Activated effector memory CD4-positive, alpha-beta T cell treated with Interleukin-2 at 50 U/mL for 16 hours (primary cell): ENCODE measurements at regions not wholly inside any gene's neighbourhood (a gene's known extent, or its start where the extent isn't known, plus 50 kb on each side); places are given as distances from the start of the nearest gene placed in this dataset.
"Not testable (repeated sequence)": the region's sequence is repeated elsewhere in the genome, so short reads cannot be mapped to it uniquely, and the experiment has no call there.

Source experiments
- DNase-seq: peaks from one replicate; pipeline ENCODE4 v3.0.0-alpha.2; 2020

DNA sequence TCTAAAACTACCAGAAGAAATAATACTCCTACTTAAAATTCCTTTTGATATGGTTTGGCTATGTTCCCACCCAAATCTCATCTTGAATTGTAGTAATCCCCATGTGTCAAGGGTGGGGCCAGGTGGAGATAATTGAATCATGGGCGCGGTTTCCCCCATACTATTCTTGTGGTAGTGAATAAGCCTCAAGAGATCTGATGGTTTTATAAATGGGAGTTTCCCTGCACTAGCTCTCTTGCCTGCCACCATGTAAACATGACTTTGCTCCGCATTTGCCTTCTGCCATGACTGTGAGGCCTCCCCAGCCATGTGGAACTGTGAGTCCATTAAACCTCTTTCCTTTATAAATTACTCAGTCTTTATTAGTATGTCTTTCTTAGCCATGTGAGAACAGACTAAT, 390.5 kb downstream of the CHSY3 start:
- DNase-seq: not testable (repeated sequence)

DNA sequence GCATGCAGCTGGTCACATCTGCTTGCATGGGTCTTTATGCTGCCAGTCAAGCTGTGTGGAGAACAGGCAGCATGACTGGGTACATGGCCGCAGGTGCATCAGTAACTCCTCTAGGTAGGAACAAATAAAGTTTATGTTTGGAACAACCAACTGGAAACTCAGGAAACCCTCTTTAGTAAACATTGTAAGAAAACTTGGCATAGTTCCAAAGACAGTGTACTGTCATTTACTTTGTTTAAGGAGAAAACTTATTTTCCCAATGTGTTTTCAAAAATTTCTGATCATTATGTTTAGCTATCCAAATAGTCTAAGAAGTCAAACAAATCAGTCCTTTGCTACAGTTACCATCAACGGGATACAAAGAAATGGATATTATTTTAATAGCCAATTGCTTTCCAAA, 386.0 kb downstream of the CHSY3 start:
- no peak for DNase-seq

GRCh38 chr5:130289132-130290088, 385.1 kb downstream of the CHSY3 start:
- DNase-seq: no peak

GRCh38 chr5:130287438-130287837, 383.2 kb downstream of the CHSY3 start:
- no peak for DNase-seq

- no peak for DNase-seq
These were observed 382.7 kb downstream of the CHSY3 start for GRCh38 chr5:130286971-130287370.

GRCh38 chr5:130282049-130282448, 377.8 kb downstream of the CHSY3 start:
- no peak for DNase-seq

- DNase-seq: no peak
These were observed 376.4 kb downstream of the CHSY3 start for GRCh38 chr5:130280528-130281217.

DNA sequence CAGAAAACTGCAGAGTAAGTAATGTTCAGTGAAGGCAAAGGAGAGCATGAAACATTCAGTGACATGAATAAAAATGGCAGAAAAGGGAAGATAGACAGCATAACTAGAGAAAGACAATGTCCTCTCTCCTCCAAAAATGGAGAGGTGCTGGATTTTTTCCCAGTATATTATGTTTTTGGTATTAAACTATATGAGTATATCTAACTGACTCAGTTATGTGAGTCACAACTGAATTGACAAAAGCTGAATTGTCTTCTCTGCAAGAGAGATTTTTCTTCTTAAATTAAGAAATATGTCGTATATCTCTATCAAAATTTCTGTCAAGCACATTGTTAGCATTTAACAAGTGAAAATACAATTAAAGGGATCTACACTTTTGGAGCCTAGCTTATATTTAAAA, 375.1 kb downstream of the CHSY3 start:
- no peak for DNase-seq

GRCh38 chr5:130278136-130278535, 373.9 kb downstream of the CHSY3 start:
- no peak for DNase-seq

DNA sequence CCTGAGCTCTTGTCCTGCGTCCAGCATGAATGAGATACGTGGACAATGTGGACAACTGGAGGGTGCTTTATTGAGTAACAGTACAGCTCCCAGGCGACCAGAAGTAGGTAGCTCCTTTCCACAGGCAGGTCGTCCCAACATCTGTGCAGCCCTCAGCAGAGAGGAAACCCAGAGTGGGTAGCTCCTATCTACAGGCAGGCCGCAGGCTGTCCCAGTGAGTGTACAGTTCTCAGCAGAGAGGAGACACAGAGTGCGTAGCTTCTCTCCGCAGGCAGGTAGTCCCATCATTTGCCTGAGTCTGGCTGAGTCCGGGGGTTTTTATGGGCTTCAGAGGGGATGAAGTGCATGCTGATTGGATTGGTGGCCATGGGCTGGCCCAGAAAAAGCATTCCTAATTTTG, 373.3 kb downstream of the CHSY3 start:
- DNase-seq: no peak

GRCh38 chr5:130277002-130277401, 372.7 kb downstream of the CHSY3 start:
- no peak for DNase-seq

GRCh38 chr5:130272837-130273236, 368.6 kb downstream of the CHSY3 start:
- no peak for DNase-seq

DNA sequence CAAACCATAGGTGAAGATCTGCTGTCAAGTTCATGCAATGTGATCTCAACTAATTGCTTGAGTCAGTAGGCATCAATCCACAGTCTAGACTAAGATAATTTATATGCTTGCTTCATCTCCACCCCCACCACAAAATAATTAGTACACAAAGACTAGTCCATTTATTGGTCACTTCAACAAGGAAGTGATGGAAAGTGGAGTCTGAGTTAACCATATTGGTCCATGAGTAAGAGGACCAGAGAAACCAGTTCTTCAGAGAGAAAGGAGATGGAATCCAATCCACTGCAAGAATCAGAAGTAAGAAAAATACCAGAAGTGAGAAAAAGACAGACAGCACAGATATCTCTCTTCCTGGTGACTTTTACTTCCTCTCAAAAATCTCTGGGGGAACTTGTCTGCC, 366.5 kb downstream of the CHSY3 start:
- DNase-seq: no peak

- no peak for DNase-seq
These were observed 364.2 kb downstream of the CHSY3 start for GRCh38 chr5:130268489-130268888.

DNA sequence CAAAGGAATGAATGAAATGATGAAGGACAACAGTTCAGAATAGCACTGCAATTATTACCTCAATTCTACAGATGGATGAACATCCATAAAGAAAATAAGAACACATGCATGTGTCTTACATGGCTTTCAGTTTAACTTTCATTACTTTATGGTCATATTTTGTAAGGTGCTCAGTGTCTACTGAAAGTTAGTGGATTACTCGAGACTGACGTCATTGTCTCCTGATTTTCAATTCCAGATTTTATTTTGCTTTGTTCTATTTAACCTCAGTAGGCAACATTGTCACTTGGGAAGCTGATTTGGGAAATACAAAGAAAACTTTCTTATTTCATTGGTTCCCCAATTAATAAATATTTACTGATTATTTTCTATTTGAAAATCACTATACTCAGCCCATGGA, 363.7 kb downstream of the CHSY3 start:
- DNase-seq: no peak

- DNase-seq: no peak
These were observed 356.2 kb downstream of the CHSY3 start for GRCh38 chr5:130260481-130260880.

GRCh38 chr5:130251931-130252330, 347.7 kb downstream of the CHSY3 start:
- DNase-seq: no peak

GRCh38 chr5:130243641-130244040, 339.4 kb downstream of the CHSY3 start:
- no peak for DNase-seq

DNA sequence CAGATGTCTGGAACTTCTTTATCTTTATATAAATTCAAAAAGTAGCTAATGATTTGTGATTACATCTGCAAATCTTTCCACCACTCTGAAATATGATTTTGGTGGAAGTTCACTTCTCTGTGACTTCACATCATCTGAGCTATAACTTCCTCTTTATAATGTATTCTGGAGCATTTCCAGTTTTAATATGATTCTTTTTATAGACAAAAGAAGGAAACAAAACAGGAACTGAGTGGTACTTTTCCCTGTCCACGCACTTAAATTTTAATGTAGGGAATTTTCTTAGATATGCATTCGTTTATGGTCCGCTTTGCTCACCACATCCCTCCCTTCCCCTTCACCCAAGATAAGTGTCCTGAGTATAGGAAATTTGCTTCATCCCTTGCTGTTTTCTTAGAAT, 333.5 kb downstream of the CHSY3 start:
- no peak for DNase-seq
